ENCODE measurements at regions not wholly inside any gene's neighbourhood (a gene's known extent, or its start where the extent isn't known, plus 50 kb on each side); places are given as distances from the start of the nearest gene placed in this dataset.

DNA sequence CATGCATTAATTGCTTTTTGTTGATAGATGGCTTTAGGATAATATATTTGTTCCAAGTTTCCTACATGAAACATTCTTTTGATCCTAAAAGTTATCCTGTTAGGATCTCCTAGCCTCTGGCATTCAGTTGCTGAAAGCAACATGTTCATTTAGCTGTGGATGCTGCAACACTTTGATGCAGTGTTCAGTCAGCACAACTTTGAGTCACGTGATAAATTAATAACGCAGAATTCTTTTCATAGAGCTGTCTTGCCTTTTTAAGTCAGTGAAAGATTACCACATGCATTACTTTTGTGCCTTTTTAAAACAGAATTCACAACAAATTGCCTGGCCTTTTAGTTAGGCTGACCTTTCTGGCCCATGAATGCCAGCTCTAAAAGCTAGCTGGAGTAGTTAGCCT is 1467.9 kb upstream of the ZEB2 start:
- ATAC-seq (ENCODE audit: low read depth), result no peak
- no peak overlapping the region for H3K27ac Mint-ChIP-seq
- peaks cover 5% of the 10 kb centered on the region for H3K9me3 Mint-ChIP-seq
- H3K36me3 Mint-ChIP-seq, result no peaks in the 10 kb centered on the region
- POLR2A ChIA-PET, result no interaction called here
- no peak overlapping the region for H3K4me3 Mint-ChIP-seq
- no peaks in the 10 kb centered on the region for H3K27me3 Mint-ChIP-seq
- H3K4me1 Mint-ChIP-seq, result no peaks in the 10 kb centered on the region
- no peak for DNase-seq

DNA sequence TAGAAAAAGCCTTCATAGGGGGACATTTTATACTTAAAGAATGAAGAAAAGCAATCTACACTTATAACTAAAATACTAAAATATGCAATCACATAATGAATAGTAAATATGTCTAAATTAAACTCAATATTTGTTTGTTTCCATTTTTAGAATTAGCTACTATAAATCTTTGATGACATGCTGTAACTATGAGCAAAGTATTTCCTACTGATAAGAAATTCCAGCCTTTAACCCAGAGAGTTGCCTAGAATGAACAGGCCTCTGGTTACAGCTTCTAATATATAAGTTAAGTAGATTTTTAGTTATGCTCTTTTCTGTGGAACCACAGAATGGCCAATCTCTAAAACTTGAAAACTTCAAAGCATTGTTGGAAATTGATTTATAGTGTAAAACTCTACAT is 1465.6 kb upstream of the ZEB2 start:
- no peaks in the 10 kb centered on the region for H3K36me3 Mint-ChIP-seq
- no peak overlapping the region for H3K27ac Mint-ChIP-seq
- no peaks in the 10 kb centered on the region for H3K4me1 Mint-ChIP-seq
- no peak overlapping the region for H3K4me3 Mint-ChIP-seq
- DNase-seq, result no peak
- no peak for ATAC-seq (ENCODE audit: low read depth)
- peaks cover 1% of the 10 kb centered on the region for H3K9me3 Mint-ChIP-seq
- POLR2A ChIA-PET, result no interaction called here
- no peaks in the 10 kb centered on the region for H3K27me3 Mint-ChIP-seq

DNA sequence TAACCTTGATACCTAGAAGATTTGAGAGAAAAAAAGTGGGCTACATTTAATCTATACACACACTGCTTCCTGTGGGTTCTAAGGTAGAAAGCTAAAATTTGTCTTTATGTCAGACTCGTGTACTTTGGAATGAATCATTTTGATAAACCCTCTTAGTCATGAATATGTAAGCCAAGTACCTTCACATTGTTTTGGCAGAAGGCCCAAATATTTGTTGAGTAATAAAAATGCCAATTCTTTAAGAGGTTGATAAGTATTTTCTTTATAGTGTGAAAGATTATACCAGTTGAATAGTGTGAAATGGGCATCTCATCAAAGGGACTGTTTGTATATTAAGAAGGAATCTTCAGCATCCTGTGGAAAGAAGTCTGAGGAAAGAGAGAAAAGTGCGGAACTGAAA is 1464.7 kb upstream of the ZEB2 start:
- no peaks in the 10 kb centered on the region for H3K4me1 Mint-ChIP-seq
- peaks cover 1% of the 10 kb centered on the region for H3K9me3 Mint-ChIP-seq
- DNase-seq (no peak), ATAC-seq (ENCODE audit: low read depth) (no peak)
- no peaks in the 10 kb centered on the region for H3K27me3 Mint-ChIP-seq
- no peak overlapping the region for H3K27ac Mint-ChIP-seq
- H3K36me3 Mint-ChIP-seq, result no peaks in the 10 kb centered on the region
- no peak overlapping the region for H3K4me3 Mint-ChIP-seq
- POLR2A ChIA-PET, result no interaction called here

DNA sequence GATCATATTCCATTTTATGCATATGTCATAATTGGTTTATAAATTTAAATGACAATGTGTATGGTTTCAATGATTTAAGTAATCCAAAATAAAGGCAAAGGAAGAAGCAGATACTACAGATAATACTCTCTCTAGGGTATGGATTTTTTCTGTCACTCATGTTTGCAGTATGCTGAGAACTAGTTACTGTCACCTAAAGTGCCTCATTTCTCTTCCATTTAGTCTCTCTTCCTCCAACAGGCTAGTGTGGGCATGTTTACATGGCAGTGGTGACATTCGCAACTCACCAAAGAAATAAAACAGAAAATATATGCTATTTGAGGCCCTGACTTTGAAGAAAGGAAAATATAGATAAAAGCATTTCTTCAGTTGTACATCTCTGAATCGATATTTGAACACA is 1460.4 kb upstream of the ZEB2 start:
- Mint-ChIP-seq H3K36me3 (no peaks in the 10 kb centered on the region), H3K4me3 (no peak overlapping the region), H3K9me3 (peaks cover 1% of the 10 kb centered on the region), H3K27ac (no peak overlapping the region), H3K27me3 (no peaks in the 10 kb centered on the region), H3K4me1 (no peaks in the 10 kb centered on the region)
- DNase-seq, result no peak
- ATAC-seq (ENCODE audit: low read depth), result no peak
- POLR2A ChIA-PET, result no interaction called here

DNA sequence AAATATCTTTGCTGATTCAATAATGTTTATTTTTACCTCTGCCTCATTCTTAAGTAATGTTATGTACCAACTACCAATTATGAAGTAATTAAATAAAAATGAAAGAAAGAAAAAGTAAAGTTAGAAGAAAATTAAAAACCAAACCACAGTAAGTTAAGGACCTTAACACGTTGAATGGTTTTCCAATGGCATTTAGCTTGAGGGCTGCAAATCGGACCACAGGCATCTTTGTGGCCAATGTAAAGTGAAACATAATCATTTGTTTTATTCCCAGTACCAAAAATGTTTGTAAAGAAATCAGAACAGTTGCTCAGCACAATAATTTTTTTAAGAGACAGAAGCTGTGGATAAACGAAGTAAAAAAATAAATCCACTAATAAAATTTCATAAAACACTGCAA is 1455.5 kb upstream of the ZEB2 start:
- Mint-ChIP-seq H3K4me3 (no peak overlapping the region), H3K4me1 (no peaks in the 10 kb centered on the region), H3K9me3 (no peaks in the 10 kb centered on the region), H3K36me3 (no peaks in the 10 kb centered on the region), H3K27ac (no peak overlapping the region), H3K27me3 (no peaks in the 10 kb centered on the region)
- POLR2A ChIA-PET, result no interaction called here
- ATAC-seq (ENCODE audit: low read depth) (no peak), DNase-seq (no peak)

DNA sequence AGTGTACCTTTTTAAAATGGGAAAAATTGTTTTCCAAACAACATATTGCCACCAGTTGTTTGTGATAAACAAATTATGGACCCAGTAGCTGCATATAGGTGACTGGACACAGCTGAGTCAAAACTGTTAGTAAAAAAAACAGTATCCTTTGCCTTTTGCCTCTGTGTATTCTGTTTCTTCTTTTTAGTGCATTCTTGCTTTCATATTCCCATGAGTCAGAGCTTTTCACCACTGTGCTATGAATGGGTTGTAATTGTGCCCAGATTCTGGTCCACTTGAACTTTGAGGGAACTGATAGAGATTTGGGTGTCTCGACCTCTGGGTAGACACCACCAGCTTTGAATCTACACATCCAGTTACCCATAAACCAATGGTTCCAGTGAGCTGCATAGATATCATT is 1441.9 kb upstream of the ZEB2 start:
- H3K9me3 Mint-ChIP-seq, result peaks cover 6% of the 10 kb centered on the region
- no peaks in the 10 kb centered on the region for H3K27me3 Mint-ChIP-seq
- ATAC-seq (ENCODE audit: low read depth) (no peak), DNase-seq (no peak)
- POLR2A ChIA-PET, result no interaction called here
- H3K27ac Mint-ChIP-seq, result no peak overlapping the region
- no peaks in the 10 kb centered on the region for H3K4me1 Mint-ChIP-seq
- H3K4me3 Mint-ChIP-seq, result no peak overlapping the region
- H3K36me3 Mint-ChIP-seq, result no peaks in the 10 kb centered on the region

DNA sequence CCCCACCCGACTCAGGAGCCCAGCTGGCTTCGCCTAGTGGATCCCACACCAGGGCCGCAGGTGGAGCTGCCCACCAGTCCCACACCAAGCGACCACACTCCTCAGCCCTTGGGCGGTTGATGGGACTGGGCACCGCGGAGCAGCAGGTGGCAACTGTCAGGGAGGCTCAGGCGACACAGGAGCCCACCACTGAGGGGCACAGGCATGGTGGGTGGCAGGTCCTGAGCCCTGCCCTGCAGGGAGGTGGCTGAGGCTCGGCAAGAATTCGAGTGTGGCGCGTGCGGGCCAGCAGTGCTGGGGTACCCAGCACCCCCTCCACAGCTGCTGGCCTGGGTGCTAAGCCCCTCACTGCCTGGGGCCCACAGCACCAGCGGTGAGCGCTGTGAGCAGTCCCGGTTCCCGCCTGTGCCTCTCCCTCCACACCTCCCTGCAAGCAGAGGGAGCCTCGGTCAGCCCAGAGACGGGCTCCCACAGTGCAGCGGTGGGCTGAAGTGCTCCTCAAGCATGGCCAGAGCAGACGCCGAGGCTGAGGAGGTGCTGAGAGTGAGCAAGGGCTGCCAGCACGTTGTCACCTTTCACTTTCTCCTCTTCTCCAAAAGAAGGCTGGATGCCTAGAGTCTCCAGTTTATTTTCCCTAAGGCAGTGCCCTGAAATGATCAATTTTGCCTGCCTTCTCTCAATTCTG is 1440.7 kb upstream of the ZEB2 start:
- H3K4me1 Mint-ChIP-seq, result no peaks in the 10 kb centered on the region
- H3K9me3 Mint-ChIP-seq, result peaks cover 12% of the 10 kb centered on the region
- H3K27me3 Mint-ChIP-seq, result no peaks in the 10 kb centered on the region
- no peaks in the 10 kb centered on the region for H3K36me3 Mint-ChIP-seq
- no peak overlapping the region for H3K27ac Mint-ChIP-seq
- ATAC-seq (ENCODE audit: low read depth) (no peak), DNase-seq (no peak)
- POLR2A ChIA-PET, result no interaction called here
- H3K4me3 Mint-ChIP-seq, result no peak overlapping the region

DNA sequence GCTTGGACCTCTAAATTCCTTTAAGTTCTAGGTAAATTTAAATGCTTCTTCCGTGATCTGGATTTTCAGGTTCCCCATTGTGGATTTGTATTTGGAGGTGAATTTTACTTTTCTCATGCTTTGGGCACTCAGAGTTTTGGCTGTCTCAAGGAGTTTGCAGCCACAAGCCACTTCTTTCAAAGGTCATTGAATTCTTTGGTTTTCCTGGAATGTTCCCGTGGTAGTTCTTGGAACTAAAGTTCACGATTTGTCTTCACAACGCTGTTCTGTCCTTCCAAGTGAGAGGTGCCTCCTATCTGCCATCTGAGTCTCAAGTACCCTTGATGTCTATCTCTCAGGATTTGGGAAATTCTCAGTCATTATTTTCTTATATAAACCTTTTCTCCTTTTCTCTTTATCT is 1438.7 kb upstream of the ZEB2 start:
- ATAC-seq (ENCODE audit: low read depth) (no peak), DNase-seq (no peak)
- Mint-ChIP-seq H3K27me3 (no peaks in the 10 kb centered on the region), H3K36me3 (no peaks in the 10 kb centered on the region), H3K4me1 (no peaks in the 10 kb centered on the region), H3K9me3 (peaks cover 12% of the 10 kb centered on the region), H3K27ac (no peak overlapping the region), H3K4me3 (no peak overlapping the region)
- POLR2A ChIA-PET, result no interaction called here

DNA sequence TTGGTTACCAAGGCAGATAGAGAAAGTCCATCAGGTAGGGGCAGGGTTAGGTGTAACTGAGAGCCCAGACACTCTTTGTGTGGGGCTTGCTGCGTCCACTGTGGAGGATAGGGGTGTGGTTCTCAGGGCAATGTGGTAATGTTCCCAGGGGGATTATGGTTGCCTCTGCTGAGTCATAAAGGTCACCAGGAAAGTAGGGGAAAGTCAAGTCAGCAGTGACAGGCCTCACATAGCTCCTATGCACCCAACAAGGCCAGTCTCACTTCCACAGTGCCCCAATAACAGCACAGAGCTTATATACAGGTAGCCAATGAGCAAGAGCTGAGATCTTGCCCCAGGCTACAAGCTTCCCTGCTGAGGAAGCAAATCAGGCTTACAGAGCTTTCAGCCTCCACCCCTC is 1438.0 kb upstream of the ZEB2 start:
- Mint-ChIP-seq H3K36me3 (no peaks in the 10 kb centered on the region), H3K4me1 (no peaks in the 10 kb centered on the region), H3K27me3 (no peaks in the 10 kb centered on the region), H3K4me3 (no peak overlapping the region), H3K9me3 (peaks cover 13% of the 10 kb centered on the region), H3K27ac (no peak overlapping the region)
- POLR2A ChIA-PET, result no interaction called here
- ATAC-seq (ENCODE audit: low read depth), result no peak
- DNase-seq, result no peak

DNA sequence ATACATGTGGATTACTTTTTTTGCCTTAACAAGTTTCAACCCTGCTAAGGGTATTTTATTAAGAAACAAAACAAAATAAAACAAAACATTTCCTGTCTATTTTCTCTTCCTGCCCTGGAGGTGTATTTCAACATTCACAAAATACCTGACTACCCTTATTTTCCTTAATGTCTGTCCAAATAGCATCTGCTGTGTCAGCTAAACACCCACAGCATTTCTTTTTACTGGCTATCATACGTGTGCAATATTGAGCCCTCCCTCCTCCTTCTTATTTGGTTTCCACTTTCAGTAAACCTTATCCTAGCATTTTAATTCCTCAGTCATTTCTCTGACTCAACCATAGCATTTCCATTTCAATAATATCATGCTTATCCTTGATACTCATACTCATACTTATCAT is 1420.0 kb upstream of the ZEB2 start:
- no peaks in the 10 kb centered on the region for H3K4me1 Mint-ChIP-seq
- H3K4me3 Mint-ChIP-seq, result no peak overlapping the region
- H3K27ac Mint-ChIP-seq, result no peak overlapping the region
- no peak for ATAC-seq (ENCODE audit: low read depth)
- no peaks in the 10 kb centered on the region for H3K36me3 Mint-ChIP-seq
- peaks cover 1% of the 10 kb centered on the region for H3K9me3 Mint-ChIP-seq
- H3K27me3 Mint-ChIP-seq, result no peaks in the 10 kb centered on the region
- POLR2A ChIA-PET, result no interaction called here
- DNase-seq, result no peak

DNA sequence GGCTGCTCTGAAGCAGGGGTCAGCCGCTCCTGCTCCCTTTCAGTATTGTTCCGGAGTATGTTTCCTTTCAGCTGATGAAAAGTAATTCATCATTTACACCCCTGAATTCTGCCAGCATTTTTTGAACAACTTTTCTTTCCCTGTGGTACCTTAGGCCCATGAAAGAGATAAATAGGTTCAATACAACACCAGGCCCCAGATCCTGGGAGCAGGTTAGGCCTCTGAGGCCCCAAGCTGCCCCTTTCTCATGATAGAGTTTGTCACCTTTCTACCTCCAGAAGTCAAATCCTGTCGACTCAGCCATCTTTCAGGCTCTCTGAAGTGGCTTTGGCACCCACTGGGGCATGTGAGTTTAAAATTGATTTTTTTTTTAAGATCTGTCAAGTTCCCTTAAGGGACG is 1415.1 kb upstream of the ZEB2 start:
- Mint-ChIP-seq H3K4me1 (no peaks in the 10 kb centered on the region), H3K4me3 (no peak overlapping the region), H3K36me3 (no peaks in the 10 kb centered on the region), H3K9me3 (no peaks in the 10 kb centered on the region), H3K27ac (no peak overlapping the region), H3K27me3 (no peaks in the 10 kb centered on the region)
- ATAC-seq (ENCODE audit: low read depth) (no peak), DNase-seq (no peak)
- POLR2A ChIA-PET, result no interaction called here

DNA sequence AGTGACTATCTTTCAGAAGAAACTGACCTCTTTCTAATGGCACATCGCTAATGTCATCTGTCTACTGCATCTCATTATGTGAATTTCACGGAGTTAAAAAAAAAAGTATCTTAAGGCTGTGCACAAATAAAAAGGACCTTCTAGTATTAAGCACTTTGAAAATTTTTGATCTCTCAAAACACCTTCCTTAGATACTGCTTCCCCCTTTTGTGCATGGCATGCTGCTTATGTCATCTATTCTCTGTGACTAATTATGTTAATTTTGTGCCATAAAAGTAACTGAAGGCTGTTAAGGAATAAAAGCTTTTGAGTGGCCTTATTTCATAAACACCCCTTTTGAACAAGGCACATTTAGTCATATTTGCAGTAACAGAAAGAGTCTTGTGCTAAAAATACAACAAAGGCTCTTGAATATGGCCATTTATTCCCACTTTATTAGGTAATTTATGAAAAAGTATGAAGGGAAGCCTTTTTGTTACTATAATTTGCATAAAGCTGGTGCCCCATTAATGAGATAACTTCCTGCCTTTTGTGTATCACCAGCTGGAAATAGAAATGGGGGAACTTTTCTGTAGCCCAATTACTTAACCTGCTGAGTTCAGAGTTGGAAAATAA is 1412.0 kb upstream of the ZEB2 start:
- Mint-ChIP-seq H3K4me3 (no peak overlapping the region), H3K4me1 (no peaks in the 10 kb centered on the region), H3K27me3 (no peaks in the 10 kb centered on the region), H3K36me3 (no peaks in the 10 kb centered on the region), H3K27ac (no peak overlapping the region), H3K9me3 (no peaks in the 10 kb centered on the region)
- POLR2A ChIA-PET, result no interaction called here
- no peak for DNase-seq
- no peak for ATAC-seq (ENCODE audit: low read depth)

DNA sequence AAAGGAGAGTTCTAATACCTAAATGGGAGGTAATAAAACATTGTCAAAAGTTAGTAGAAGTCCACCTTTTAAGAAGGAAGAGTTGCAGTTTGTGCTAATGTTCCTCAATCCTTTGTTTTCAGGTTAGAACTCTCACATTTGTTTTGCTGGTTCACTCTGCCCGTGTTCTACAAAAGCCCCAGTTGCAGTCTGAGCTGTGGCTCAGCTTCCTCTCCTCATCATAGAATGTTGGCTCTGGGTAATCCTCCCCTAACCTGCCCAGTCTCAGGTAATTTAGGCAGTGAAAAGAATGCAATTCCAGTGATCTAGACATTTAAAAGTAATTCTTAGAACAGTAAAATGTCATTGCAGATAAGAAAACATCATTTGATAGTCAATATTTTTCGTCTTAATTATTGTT is 1410.4 kb upstream of the ZEB2 start:
- POLR2A ChIA-PET, result no interaction called here
- H3K36me3 Mint-ChIP-seq, result no peaks in the 10 kb centered on the region
- no peak for ATAC-seq (ENCODE audit: low read depth)

DNA sequence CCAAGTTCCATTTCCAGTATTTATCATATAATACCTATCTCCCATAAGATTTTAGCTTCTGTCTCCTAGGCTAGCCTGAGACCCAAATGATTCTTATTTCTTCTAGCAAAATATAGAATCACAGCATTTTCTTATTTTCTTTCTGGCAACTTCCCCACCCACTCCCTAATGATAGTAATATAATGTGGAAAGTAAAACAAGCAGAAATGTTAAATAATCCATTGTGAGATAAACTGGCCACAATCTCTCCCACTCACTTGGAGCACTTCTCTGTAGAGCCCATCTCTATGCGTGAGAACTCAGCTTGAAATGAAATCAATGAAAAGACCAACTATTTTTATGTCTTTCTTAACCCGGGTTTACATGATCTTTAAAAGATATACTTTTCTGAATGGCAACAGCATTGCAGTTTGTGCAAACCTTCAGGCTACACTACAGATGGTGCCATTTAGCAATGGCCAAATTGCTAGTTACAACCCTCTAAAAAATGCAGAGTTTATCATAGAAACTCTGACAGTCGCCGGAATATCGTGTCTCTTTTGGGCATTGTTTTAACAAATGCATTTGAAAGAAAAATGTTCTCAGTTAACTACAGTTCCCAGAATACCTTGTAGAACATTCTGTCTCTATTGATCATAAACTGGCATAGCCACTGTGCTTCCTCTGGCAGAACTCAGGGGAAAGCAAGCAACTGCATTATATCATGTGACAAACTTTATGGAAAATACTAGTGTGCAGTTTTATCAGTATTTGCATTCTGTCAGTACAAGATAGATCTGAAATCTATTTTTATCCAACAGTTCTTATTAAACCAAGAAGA is 1407.4 kb upstream of the ZEB2 start:
- H3K9me3 Mint-ChIP-seq, result no peaks in the 10 kb centered on the region
- no peak overlapping the region for H3K4me3 Mint-ChIP-seq
- H3K36me3 Mint-ChIP-seq, result no peaks in the 10 kb centered on the region
- no peaks in the 10 kb centered on the region for H3K4me1 Mint-ChIP-seq
- no peak for DNase-seq
- POLR2A ChIA-PET, result no interaction called here
- no peak overlapping the region for H3K27ac Mint-ChIP-seq
- no peak for ATAC-seq (ENCODE audit: low read depth)
- H3K27me3 Mint-ChIP-seq, result no peaks in the 10 kb centered on the region

More for the DNA sequence above, 1410.4 kb upstream of the ZEB2 start:
- Mint-ChIP-seq H3K27me3 (no peaks in the 10 kb centered on the region), H3K4me1 (no peaks in the 10 kb centered on the region), H3K4me3 (no peak overlapping the region), H3K9me3 (no peaks in the 10 kb centered on the region), H3K27ac (no peak overlapping the region)
- no peak for DNase-seq

Measured in activated naive CD8-positive, alpha-beta T cell treated with anti-CD3 and anti-CD28 coated beads, Interleukin-2, amount 10 ng/mL, durations not matched to agents 7 days and 5 days (primary cell).